ENCODE measurements at regions not wholly inside any gene's neighbourhood (a gene's known extent, or its start where the extent isn't known, plus 50 kb on each side); places are given as distances from the start of the nearest gene placed in this dataset.

- DNase-seq (no peak), ATAC-seq (ENCODE audit: low FRiP score in 2 of 2) (no peak)
- Histone ChIP-seq H3K4me3 (peak overlapping the region in 3 of 4 donors; percentile 72 to 76 (median 72)), H3K36me3 (no peaks in the 10 kb centered on the region), H3K9me3 (no peaks in the 10 kb centered on the region), H3K27ac (peak overlapping the region in 2 of 4 donors; percentile 70), H3K4me1 (peaks cover 3 to 31% (median 12%) of the 10 kb centered on the region in 4 donors), H3K27me3 (no peaks in the 10 kb centered on the region)
- 90 to 94% methylated on average over 4 of the region's 4 CpGs for WGBS, 2 donors
- no peak for TF ChIP-seq EP300 (IDR thresholded peaks at IDR 0.05)
- TF ChIP-seq CTCF (IDR thresholded peaks at IDR 0.05), result no peak
- no peak for TF ChIP-seq POLR2AphosphoS5 (IDR thresholded peaks at IDR 0.05)
- no peak for TF ChIP-seq POLR2A (IDR thresholded peaks at IDR 0.05)
Observed at GRCh38 chr3:107239703-107240102, 137.5 kb upstream of the CCDC54 start.

GRCh38 chr3:107240183-107241091 lies 136.8 kb upstream of the CCDC54 start:
- DNase-seq, result peak; percentile 65 to 95
- no peaks in the 10 kb centered on the region for H3K9me3 ChIP-seq
- H3K4me3 ChIP-seq, result peak overlapping the region; percentile 72 to 96 (median 74)
- ATAC-seq (ENCODE audit: low FRiP score in 2 of 2), result peak; percentile 92 to 97
- H3K36me3 ChIP-seq, result peaks cover 0 to 2% (median 0%) of the 10 kb centered on the region in 4 donors
- TF ChIP-seq CTCF (IDR thresholded peaks at IDR 0.05) (peak in 1 of 6 experiments; percentile 14), POLR2A (IDR thresholded peaks at IDR 0.05) (peak in 2 of 4 donors; percentile 24 to 51), EP300 (IDR thresholded peaks at IDR 0.05) (no peak), POLR2AphosphoS5 (IDR thresholded peaks at IDR 0.05) (peak in 1 of 2 donors; percentile 30)
- peaks cover 3 to 27% (median 12%) of the 10 kb centered on the region in 4 donors for H3K4me1 ChIP-seq
- 0 to 1% methylated on average over 23 to 57 of the region's 59 CpGs for WGBS, 2 donors
- no peaks in the 10 kb centered on the region for H3K27me3 ChIP-seq
- peak overlapping the region; percentile 42 to 82 (median 70) for H3K27ac ChIP-seq

GRCh38 chr3:107241217-107241616 lies 136.0 kb upstream of the CCDC54 start:
- peaks cover 3 to 21% (median 10%) of the 10 kb centered on the region in 4 donors for H3K4me1 ChIP-seq
- H3K4me3 ChIP-seq, result peak overlapping the region; percentile 72 to 96 (median 74)
- ATAC-seq (ENCODE audit: low FRiP score in 2 of 2) (peak; percentile 69 to 82), DNase-seq (peak in 1 of 2 donors; percentile 60)
- no peaks in the 10 kb centered on the region for H3K27me3 ChIP-seq
- H3K9me3 ChIP-seq, result no peaks in the 10 kb centered on the region
- no peak for TF ChIP-seq EP300 (IDR thresholded peaks at IDR 0.05)
- TF ChIP-seq POLR2A (IDR thresholded peaks at IDR 0.05), result no peak
- H3K36me3 ChIP-seq, result peaks cover 0 to 10% (median 0%) of the 10 kb centered on the region in 4 donors
- H3K27ac ChIP-seq, result peak overlapping the region; percentile 42 to 82 (median 70)
- WGBS, 2 donors, result 5 to 10% methylated on average over 7 of the region's 7 CpGs

DNA sequence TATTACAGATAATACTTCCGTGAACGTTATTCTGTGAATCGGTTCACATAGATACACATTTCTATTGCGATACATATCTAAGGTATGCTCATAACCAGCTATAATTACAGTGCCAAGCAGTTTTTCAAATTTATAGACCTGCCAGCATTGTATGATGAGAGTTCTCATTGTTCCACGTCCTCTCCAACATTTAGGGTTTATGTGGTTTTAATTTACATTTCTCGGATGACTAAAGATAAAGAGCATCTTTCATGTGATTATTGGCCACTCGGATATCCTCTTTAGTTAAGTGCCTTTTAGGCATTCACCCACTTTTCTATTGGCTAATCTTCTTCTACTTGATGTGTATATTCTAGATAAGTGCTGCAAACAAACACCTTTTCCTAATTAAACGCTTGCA lies 134.7 kb upstream of the CCDC54 start:
- DNase-seq (no peak), ATAC-seq (ENCODE audit: low FRiP score in 2 of 2) (no peak)
- Histone ChIP-seq H3K4me3 (peak overlapping the region in 1 of 4 donors; percentile 4), H3K36me3 (peaks cover 0 to 23% (median 0%) of the 10 kb centered on the region in 4 donors), H3K27me3 (no peaks in the 10 kb centered on the region), H3K4me1 (peaks cover 3 to 21% (median 10%) of the 10 kb centered on the region in 4 donors), H3K9me3 (no peaks in the 10 kb centered on the region), H3K27ac (no peak overlapping the region)
- no peak for TF ChIP-seq CTCF (IDR thresholded peaks at IDR 0.05)
- TF ChIP-seq POLR2A (IDR thresholded peaks at IDR 0.05), result no peak
- TF ChIP-seq EP300 (IDR thresholded peaks at IDR 0.05), result no peak
- no peak for TF ChIP-seq POLR2AphosphoS5 (IDR thresholded peaks at IDR 0.05)
- WGBS, 2 donors, result 85 to 88% methylated on average over 8 of the region's 8 CpGs

DNA sequence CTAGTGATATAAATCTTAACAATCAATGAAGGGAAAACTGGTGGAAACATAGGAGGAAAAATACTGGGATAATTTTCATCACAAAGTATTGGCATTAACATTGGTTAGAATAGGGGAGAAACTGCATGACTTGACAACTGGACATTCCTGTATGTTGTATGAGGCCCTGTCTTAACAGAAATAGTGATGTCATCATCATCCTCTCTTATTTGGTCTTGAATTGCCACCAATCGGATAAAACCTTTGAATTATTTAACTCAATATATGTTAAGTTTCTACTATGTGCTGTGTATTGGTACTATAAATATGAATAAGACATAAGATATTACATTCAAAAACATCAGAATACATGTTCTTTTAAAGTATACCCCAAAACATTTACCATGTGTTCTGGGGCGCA lies 130.1 kb upstream of the CCDC54 start:
- DNase-seq (no peak), ATAC-seq (ENCODE audit: low FRiP score in 2 of 2) (no peak)
- H3K27ac ChIP-seq, result no peak overlapping the region
- peaks cover 0 to 37% (median 2%) of the 10 kb centered on the region in 4 donors for H3K36me3 ChIP-seq
- 97 to 98% methylated on average over 2 of the region's 2 CpGs for WGBS, 2 donors
- H3K27me3 ChIP-seq, result no peaks in the 10 kb centered on the region
- peaks cover 0 to 6% (median under 1%) of the 10 kb centered on the region in 4 donors for H3K4me1 ChIP-seq
- no peak for TF ChIP-seq CTCF (IDR thresholded peaks at IDR 0.05)
- no peak for TF ChIP-seq POLR2AphosphoS5 (IDR thresholded peaks at IDR 0.05)
- TF ChIP-seq POLR2A (IDR thresholded peaks at IDR 0.05), result no peak
- no peak for TF ChIP-seq EP300 (IDR thresholded peaks at IDR 0.05)
- no peak overlapping the region for H3K4me3 ChIP-seq
- H3K9me3 ChIP-seq, result no peaks in the 10 kb centered on the region

All from upper lobe of left lung (tissue), 6 donors.